GM23338 (cell line): ENCODE measurements at regions not wholly inside any gene's neighbourhood (a gene's known extent, or its start where the extent isn't known, plus 50 kb on each side); places are given as distances from the start of the nearest gene placed in this dataset.

ENCODE experiments used
- ATAC-seq: fragments of 200-7000 bp; cut with Tn5 transposase; 3 replicates; pipeline ENCODE4 v1.9.1; 2020
- DNase-seq: peaks from one replicate; pipeline ENCODE4 v3.0.0-alpha.2; 2015; ENCODE audit warnings: low spot score
- H2AFZ ChIP-seq: fragments of 200-600 bp; sonication (generic); 2 replicates; pipeline ENCODE4 v1.8.0; 2016; ENCODE audit warnings: antibody characterized with exemption, mild to moderate bottlenecking, moderate library complexity
- H3F3A ChIP-seq: fragments of 200-600 bp; sonication (generic); replicated peaks from 2 replicates; pipeline ENCODE4 v1.8.0; 2017; ENCODE audit warnings: antibody characterized with exemption, mixed run types, low read depth
- H3K27ac ChIP-seq: fragments of 200-600 bp; sonication (generic); 2 replicates; pipeline ENCODE4 v1.6.1; 2016; ENCODE audit warnings: low read depth
- H3K27me3 ChIP-seq: fragments of 200-600 bp; sonication (generic); 2 replicates; pipeline ENCODE4 v1.8.0; 2016; ENCODE audit warnings: mild to moderate bottlenecking, mixed run types, moderate library complexity; ENCODE audit not compliant: insufficient read depth
- H3K36me3 ChIP-seq: fragments of 200-600 bp; sonication (generic); 2 replicates; pipeline ENCODE4 v1.8.0; 2016; ENCODE audit warnings: mild to moderate bottlenecking; ENCODE audit not compliant: insufficient read depth
- H3K4me1 ChIP-seq: fragments of 200-600 bp; sonication (generic); 2 replicates; pipeline ENCODE4 v1.8.0; 2016; ENCODE audit warnings: mild to moderate bottlenecking, moderate library complexity; ENCODE audit not compliant: insufficient read depth
- H3K4me2 ChIP-seq: fragments of 200-600 bp; sonication (generic); 2 replicates; pipeline ENCODE4 v1.7.1; 2017; ENCODE audit warnings: mixed run types
- H3K4me3 ChIP-seq: fragments of 200-600 bp; sonication (generic); 2 replicates; pipeline ENCODE4 v1.6.1; 2016; ENCODE audit warnings: mixed run types
- H3K79me2 ChIP-seq: fragments of 200-600 bp; sonication (generic); replicated peaks from 2 replicates; pipeline ENCODE4 v1.8.0; 2017; ENCODE audit warnings: mild to moderate bottlenecking; ENCODE audit not compliant: insufficient read depth
- H3K9me2 ChIP-seq: fragments of 200-600 bp; sonication (generic); 2 replicates; pipeline ENCODE4 v1.8.0; 2017; ENCODE audit not compliant: insufficient read depth
- H4K20me1 ChIP-seq: fragments of 200-600 bp; sonication (generic); replicated peaks from 2 replicates; pipeline ENCODE4 v1.8.0; 2017; ENCODE audit warnings: mild to moderate bottlenecking; ENCODE audit not compliant: insufficient read depth
- H3K27ac Mint-ChIP-seq: 2 replicates; pipeline ENCODE4 v1.8.0; 2020; ENCODE audit warnings: inconsistent platforms, mild to moderate bottlenecking, moderate library complexity, mixed read lengths
- H3K27me3 Mint-ChIP-seq: 3 replicates; pipeline ENCODE4 v1.8.0; 2022; ENCODE audit warnings: low read depth, mild to moderate bottlenecking, moderate library complexity, mixed read lengths, inconsistent platforms; ENCODE audit not compliant: insufficient read depth, poor library complexity
- H3K36me3 Mint-ChIP-seq: 3 replicates; pipeline ENCODE4 v1.8.0; 2021; ENCODE audit warnings: low read depth, mild to moderate bottlenecking, inconsistent platforms, moderate library complexity, mixed read lengths
- H3K4me1 Mint-ChIP-seq: 3 replicates; pipeline ENCODE4 v1.8.0; 2020; ENCODE audit warnings: mild to moderate bottlenecking, inconsistent platforms, mixed read lengths
- H3K4me3 Mint-ChIP-seq: 3 replicates; pipeline ENCODE4 v1.8.0; 2021; ENCODE audit warnings: moderate library complexity, mild to moderate bottlenecking, inconsistent platforms, mixed read lengths
- H3K9me3 Mint-ChIP-seq: 3 replicates; pipeline ENCODE4 v1.8.0; 2020; ENCODE audit warnings: moderate library complexity, mild to moderate bottlenecking, inconsistent platforms, mixed read lengths
- CREB1 ChIP-seq: fragments of 250-450 bp; sonication (Bioruptor Pico); IDR thresholded peaks from 2 replicates; pipeline ENCODE4 v1.5.0; 2020; ENCODE audit warnings: low read depth, mild to moderate bottlenecking, moderate library complexity
- EZH2 ChIP-seq: fragments of 200-600 bp; sonication (generic); IDR thresholded peaks from one replicate; pipeline ENCODE4 v1.8.0; 2017; ENCODE audit warnings: antibody characterized with exemption, mild to moderate bottlenecking, low read depth; ENCODE audit not compliant: unreplicated experiment
- EZH2phosphoT487 ChIP-seq: fragments of 200-600 bp; sonication (generic); IDR thresholded peaks from one replicate; pipeline ENCODE4 v1.8.1; 2018; ENCODE audit warnings: antibody characterized with exemption; ENCODE audit not compliant: unreplicated experiment
- JUNB ChIP-seq: IDR thresholded peaks from one replicate; pipeline ENCODE4 v1.6.1; 2016; ENCODE audit warnings: antibody characterized with exemption; ENCODE audit not compliant: unreplicated experiment
- POLR2AphosphoS5 ChIP-seq: IDR thresholded peaks from 2 replicates; pipeline ENCODE4 v1.6.1; 2016; ENCODE audit warnings: antibody characterized with exemption, low read depth
- ZNF114 ChIP-seq: fragments of 250-450 bp; sonication (Bioruptor Pico); IDR thresholded peaks from 2 replicates; pipeline ENCODE4 v1.5.0; 2020; ENCODE audit warnings: mild to moderate bottlenecking, moderate library complexity
- ZNF331 ChIP-seq: fragments of 250-450 bp; sonication (Bioruptor Pico); IDR thresholded peaks from 2 replicates; pipeline ENCODE4 v1.5.0; 2020; ENCODE audit warnings: low read depth, mild to moderate bottlenecking, moderate library complexity
- TF ChIP-seq, protein P1 (sequence below): fragments of 250-450 bp; sonication (Bioruptor Pico); IDR thresholded peaks from 2 replicates; pipeline ENCODE4 v1.5.0; 2020; ENCODE audit warnings: mild to moderate bottlenecking, moderate library complexity
- TF ChIP-seq, protein P2 (sequence below), 2 experiments: fragments of 200-600 bp in 1 of 2; sonication (generic) in 1 of 2; conservative IDR thresholded peaks; 2 replicates each; pipeline versions ENCODE4 v1.5.1 to v1.6.1; 2016 to 2017; ENCODE audit warnings: antibody characterized with exemption in 2 of 2, low read depth in 2 of 2, mild to moderate bottlenecking in 2 of 2, moderate library complexity in 1 of 2
- TF ChIP-seq, protein P3 (sequence below): IDR thresholded peaks from 2 replicates; pipeline ENCODE4 v1.6.1; 2016; ENCODE audit warnings: antibody characterized with exemption
- TF ChIP-seq, protein P4 (sequence below): IDR thresholded peaks from one replicate; pipeline ENCODE4 v1.6.1; 2018; ENCODE audit warnings: antibody characterized with exemption; ENCODE audit not compliant: unreplicated experiment

DNA sequence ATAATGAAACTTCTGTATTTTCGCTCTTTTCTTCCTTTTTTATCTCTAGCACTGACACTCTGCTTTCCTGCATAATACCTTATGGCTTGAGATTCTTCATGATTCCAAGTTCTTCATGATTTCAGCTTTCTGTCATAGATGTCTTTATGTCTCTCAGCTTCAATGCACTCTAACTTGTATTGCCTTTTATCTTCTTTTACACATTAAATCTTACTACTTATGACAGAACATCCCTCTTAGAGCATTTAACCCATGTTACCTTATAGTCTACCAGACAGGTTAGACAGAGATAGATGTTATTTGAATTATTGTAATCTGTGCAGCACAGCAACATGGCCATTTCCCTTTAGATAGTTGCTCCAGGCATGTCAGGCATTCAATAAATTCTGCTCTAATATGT, 1475.7 kb upstream of the TMEFF2 start (continued):
- TF ChIP-seq, protein P1, sequence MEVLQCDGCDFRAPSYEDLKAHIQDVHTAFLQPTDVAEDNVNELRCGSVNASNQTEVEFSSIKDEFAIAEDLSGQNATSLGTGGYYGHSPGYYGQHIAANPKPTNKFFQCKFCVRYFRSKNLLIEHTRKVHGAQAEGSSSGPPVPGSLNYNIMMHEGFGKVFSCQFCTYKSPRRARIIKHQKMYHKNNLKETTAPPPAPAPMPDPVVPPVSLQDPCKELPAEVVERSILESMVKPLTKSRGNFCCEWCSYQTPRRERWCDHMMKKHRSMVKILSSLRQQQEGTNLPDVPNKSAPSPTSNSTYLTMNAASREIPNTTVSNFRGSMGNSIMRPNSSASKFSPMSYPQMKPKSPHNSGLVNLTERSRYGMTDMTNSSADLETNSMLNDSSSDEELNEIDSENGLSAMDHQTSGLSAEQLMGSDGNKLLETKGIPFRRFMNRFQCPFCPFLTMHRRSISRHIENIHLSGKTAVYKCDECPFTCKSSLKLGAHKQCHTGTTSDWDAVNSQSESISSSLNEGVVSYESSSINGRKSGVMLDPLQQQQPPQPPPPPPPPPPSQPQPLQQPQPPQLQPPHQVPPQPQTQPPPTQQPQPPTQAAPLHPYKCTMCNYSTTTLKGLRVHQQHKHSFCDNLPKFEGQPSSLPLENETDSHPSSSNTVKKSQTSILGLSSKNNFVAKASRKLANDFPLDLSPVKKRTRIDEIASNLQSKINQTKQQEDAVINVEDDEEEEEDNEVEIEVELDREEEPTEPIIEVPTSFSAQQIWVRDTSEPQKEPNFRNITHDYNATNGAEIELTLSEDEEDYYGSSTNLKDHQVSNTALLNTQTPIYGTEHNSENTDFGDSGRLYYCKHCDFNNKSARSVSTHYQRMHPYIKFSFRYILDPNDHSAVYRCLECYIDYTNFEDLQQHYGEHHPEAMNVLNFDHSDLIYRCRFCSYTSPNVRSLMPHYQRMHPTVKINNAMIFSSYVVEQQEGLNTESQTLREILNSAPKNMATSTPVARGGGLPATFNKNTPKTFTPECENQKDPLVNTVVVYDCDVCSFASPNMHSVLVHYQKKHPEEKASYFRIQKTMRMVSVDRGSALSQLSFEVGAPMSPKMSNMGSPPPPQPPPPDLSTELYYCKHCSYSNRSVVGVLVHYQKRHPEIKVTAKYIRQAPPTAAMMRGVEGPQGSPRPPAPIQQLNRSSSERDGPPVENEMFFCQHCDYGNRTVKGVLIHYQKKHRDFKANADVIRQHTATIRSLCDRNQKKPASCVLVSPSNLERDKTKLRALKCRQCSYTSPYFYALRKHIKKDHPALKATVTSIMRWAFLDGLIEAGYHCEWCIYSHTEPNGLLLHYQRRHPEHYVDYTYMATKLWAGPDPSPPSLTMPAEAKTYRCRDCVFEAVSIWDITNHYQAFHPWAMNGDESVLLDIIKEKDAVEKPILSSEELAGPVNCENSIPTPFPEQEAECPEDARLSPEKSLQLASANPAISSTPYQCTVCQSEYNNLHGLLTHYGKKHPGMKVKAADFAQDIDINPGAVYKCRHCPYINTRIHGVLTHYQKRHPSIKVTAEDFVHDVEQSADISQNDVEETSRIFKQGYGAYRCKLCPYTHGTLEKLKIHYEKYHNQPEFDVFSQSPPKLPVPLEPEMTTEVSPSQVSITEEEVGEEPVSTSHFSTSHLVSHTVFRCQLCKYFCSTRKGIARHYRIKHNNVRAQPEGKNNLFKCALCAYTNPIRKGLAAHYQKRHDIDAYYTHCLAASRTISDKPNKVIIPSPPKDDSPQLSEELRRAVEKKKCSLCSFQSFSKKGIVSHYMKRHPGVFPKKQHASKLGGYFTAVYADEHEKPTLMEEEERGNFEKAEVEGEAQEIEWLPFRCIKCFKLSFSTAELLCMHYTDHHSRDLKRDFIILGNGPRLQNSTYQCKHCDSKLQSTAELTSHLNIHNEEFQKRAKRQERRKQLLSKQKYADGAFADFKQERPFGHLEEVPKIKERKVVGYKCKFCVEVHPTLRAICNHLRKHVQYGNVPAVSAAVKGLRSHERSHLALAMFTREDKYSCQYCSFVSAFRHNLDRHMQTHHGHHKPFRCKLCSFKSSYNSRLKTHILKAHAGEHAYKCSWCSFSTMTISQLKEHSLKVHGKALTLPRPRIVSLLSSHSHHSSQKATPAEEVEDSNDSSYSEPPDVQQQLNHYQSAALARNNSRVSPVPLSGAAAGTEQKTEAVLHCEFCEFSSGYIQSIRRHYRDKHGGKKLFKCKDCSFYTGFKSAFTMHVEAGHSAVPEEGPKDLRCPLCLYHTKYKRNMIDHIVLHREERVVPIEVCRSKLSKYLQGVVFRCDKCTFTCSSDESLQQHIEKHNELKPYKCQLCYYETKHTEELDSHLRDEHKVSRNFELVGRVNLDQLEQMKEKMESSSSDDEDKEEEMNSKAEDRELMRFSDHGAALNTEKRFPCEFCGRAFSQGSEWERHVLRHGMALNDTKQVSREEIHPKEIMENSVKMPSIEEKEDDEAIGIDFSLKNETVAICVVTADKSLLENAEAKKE (CRISPR knock-in tag): no peak
- no peak for TF ChIP-seq EZH2
- no peak for TF ChIP-seq CREB1 (CRISPR knock-in tag)

DNA sequence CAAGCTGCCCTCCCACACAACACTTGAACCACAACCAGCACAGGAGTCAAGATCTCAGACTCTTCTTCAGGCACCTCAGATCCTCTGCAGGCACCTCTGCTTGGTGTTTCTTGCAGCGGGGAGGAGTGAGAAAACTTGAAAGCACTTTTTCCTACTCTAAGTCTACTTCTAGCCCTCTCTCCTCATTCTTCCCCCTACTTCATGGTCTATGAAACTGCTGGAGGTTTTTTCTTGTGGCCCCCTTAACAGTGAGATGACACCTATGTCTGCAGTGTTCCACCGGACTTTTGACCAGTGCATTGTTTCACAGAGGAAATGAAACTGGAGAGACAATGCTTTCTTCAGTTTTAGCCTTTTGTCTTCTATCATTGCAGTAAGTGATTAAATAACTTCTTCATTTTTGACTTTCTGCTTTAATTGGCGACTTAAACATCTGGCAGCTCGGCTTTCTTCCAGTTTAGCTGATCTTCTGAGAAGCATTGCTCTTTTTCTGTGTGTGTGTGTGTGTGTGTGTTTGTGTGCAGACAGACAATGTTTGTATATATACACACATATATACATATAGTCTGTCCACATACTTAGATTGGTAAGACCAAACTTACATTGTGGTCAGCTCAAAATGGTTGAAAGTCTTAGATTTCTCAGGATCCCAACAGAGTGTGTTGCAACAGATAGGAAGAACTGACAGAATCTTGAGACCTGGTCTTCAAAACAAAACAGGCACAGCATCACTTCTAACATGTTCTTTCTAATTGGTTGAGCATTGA, 1474.0 kb upstream of the TMEFF2 start:
- Histone ChIP-seq H3K36me3 (no peaks in the 10 kb centered on the region), H3K4me2 (no peak overlapping the region), H4K20me1 (no peaks in the 10 kb centered on the region), H3F3A (no peaks in the 10 kb centered on the region), H3K4me3 (no peak overlapping the region), H3K9me2 (no peaks in the 10 kb centered on the region), H2AFZ (no peak overlapping the region), H3K27me3 (no peaks in the 10 kb centered on the region), H3K79me2 (no peaks in the 10 kb centered on the region), H3K4me1 (no peaks in the 10 kb centered on the region), H3K27ac (no peak overlapping the region)
- no peaks in the 10 kb centered on the region for H3K9me3 Mint-ChIP-seq
- ATAC-seq: no peak
- no peak for DNase-seq
- no peak overlapping the region for H3K4me3 Mint-ChIP-seq
- no peaks in the 10 kb centered on the region for H3K27me3 Mint-ChIP-seq
- no peaks in the 10 kb centered on the region for H3K4me1 Mint-ChIP-seq
- H3K36me3 Mint-ChIP-seq: no peaks in the 10 kb centered on the region
- no peak overlapping the region; the same call in 1 of the 2 replicates for H3K27ac Mint-ChIP-seq
- TF ChIP-seq, protein P2, sequence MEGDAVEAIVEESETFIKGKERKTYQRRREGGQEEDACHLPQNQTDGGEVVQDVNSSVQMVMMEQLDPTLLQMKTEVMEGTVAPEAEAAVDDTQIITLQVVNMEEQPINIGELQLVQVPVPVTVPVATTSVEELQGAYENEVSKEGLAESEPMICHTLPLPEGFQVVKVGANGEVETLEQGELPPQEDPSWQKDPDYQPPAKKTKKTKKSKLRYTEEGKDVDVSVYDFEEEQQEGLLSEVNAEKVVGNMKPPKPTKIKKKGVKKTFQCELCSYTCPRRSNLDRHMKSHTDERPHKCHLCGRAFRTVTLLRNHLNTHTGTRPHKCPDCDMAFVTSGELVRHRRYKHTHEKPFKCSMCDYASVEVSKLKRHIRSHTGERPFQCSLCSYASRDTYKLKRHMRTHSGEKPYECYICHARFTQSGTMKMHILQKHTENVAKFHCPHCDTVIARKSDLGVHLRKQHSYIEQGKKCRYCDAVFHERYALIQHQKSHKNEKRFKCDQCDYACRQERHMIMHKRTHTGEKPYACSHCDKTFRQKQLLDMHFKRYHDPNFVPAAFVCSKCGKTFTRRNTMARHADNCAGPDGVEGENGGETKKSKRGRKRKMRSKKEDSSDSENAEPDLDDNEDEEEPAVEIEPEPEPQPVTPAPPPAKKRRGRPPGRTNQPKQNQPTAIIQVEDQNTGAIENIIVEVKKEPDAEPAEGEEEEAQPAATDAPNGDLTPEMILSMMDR (conservative IDR thresholded peaks at IDR 0.05; ENCODE audit: low read depth in 2 of 2): no peak
- TF ChIP-seq ZNF331 (CRISPR knock-in tag): no peak
- TF ChIP-seq ZNF114 (CRISPR knock-in tag): no peak
- TF ChIP-seq JUNB: no peak
- TF ChIP-seq, protein P3, sequence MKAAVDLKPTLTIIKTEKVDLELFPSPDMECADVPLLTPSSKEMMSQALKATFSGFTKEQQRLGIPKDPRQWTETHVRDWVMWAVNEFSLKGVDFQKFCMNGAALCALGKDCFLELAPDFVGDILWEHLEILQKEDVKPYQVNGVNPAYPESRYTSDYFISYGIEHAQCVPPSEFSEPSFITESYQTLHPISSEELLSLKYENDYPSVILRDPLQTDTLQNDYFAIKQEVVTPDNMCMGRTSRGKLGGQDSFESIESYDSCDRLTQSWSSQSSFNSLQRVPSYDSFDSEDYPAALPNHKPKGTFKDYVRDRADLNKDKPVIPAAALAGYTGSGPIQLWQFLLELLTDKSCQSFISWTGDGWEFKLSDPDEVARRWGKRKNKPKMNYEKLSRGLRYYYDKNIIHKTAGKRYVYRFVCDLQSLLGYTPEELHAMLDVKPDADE: no peak
- TF ChIP-seq, protein P4, sequence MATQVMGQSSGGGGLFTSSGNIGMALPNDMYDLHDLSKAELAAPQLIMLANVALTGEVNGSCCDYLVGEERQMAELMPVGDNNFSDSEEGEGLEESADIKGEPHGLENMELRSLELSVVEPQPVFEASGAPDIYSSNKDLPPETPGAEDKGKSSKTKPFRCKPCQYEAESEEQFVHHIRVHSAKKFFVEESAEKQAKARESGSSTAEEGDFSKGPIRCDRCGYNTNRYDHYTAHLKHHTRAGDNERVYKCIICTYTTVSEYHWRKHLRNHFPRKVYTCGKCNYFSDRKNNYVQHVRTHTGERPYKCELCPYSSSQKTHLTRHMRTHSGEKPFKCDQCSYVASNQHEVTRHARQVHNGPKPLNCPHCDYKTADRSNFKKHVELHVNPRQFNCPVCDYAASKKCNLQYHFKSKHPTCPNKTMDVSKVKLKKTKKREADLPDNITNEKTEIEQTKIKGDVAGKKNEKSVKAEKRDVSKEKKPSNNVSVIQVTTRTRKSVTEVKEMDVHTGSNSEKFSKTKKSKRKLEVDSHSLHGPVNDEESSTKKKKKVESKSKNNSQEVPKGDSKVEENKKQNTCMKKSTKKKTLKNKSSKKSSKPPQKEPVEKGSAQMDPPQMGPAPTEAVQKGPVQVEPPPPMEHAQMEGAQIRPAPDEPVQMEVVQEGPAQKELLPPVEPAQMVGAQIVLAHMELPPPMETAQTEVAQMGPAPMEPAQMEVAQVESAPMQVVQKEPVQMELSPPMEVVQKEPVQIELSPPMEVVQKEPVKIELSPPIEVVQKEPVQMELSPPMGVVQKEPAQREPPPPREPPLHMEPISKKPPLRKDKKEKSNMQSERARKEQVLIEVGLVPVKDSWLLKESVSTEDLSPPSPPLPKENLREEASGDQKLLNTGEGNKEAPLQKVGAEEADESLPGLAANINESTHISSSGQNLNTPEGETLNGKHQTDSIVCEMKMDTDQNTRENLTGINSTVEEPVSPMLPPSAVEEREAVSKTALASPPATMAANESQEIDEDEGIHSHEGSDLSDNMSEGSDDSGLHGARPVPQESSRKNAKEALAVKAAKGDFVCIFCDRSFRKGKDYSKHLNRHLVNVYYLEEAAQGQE: no peak
- TF ChIP-seq EZH2: no peak
- TF ChIP-seq EZH2phosphoT487: no peak
- TF ChIP-seq CREB1 (CRISPR knock-in tag): no peak
- TF ChIP-seq POLR2AphosphoS5: no peak
